GM23338 (cell line): ENCODE measurements at regions not wholly inside any gene's neighbourhood (a gene's known extent, or its start where the extent isn't known, plus 50 kb on each side); places are given as distances from the start of the nearest gene placed in this dataset.
A peak's percentile ranks its signal among the peaks of the same experiment; 100 is the strongest.
"Not testable (repeated sequence)": the region's sequence is repeated elsewhere in the genome, so short reads cannot be mapped to it uniquely, and the experiment has no call there.

Experiments
- ATAC-seq: fragments of 200-7000 bp; cut with Tn5 transposase; 3 replicates; pipeline ENCODE4 v1.9.1; 2020
- DNase-seq: peaks from one replicate; pipeline ENCODE4 v3.0.0-alpha.2; 2015; ENCODE audit warnings: low spot score
- H2AFZ ChIP-seq: fragments of 200-600 bp; sonication (generic); 2 replicates; pipeline ENCODE4 v1.8.0; 2016; ENCODE audit warnings: antibody characterized with exemption, mild to moderate bottlenecking, moderate library complexity
- H3F3A ChIP-seq: fragments of 200-600 bp; sonication (generic); replicated peaks from 2 replicates; pipeline ENCODE4 v1.8.0; 2017; ENCODE audit warnings: antibody characterized with exemption, mixed run types, low read depth
- H3K27ac ChIP-seq: fragments of 200-600 bp; sonication (generic); 2 replicates; pipeline ENCODE4 v1.6.1; 2016; ENCODE audit warnings: low read depth
- H3K27me3 ChIP-seq: fragments of 200-600 bp; sonication (generic); 2 replicates; pipeline ENCODE4 v1.8.0; 2016; ENCODE audit warnings: mild to moderate bottlenecking, mixed run types, moderate library complexity; ENCODE audit not compliant: insufficient read depth
- H3K36me3 ChIP-seq: fragments of 200-600 bp; sonication (generic); 2 replicates; pipeline ENCODE4 v1.8.0; 2016; ENCODE audit warnings: mild to moderate bottlenecking; ENCODE audit not compliant: insufficient read depth
- H3K4me1 ChIP-seq: fragments of 200-600 bp; sonication (generic); 2 replicates; pipeline ENCODE4 v1.8.0; 2016; ENCODE audit warnings: mild to moderate bottlenecking, moderate library complexity; ENCODE audit not compliant: insufficient read depth
- H3K4me2 ChIP-seq: fragments of 200-600 bp; sonication (generic); 2 replicates; pipeline ENCODE4 v1.7.1; 2017; ENCODE audit warnings: mixed run types
- H3K4me3 ChIP-seq: fragments of 200-600 bp; sonication (generic); 2 replicates; pipeline ENCODE4 v1.6.1; 2016; ENCODE audit warnings: mixed run types
- H3K79me2 ChIP-seq: fragments of 200-600 bp; sonication (generic); replicated peaks from 2 replicates; pipeline ENCODE4 v1.8.0; 2017; ENCODE audit warnings: mild to moderate bottlenecking; ENCODE audit not compliant: insufficient read depth
- H3K9me2 ChIP-seq: fragments of 200-600 bp; sonication (generic); 2 replicates; pipeline ENCODE4 v1.8.0; 2017; ENCODE audit not compliant: insufficient read depth
- H4K20me1 ChIP-seq: fragments of 200-600 bp; sonication (generic); replicated peaks from 2 replicates; pipeline ENCODE4 v1.8.0; 2017; ENCODE audit warnings: mild to moderate bottlenecking; ENCODE audit not compliant: insufficient read depth
- H3K27ac Mint-ChIP-seq: 2 replicates; pipeline ENCODE4 v1.8.0; 2020; ENCODE audit warnings: inconsistent platforms, mild to moderate bottlenecking, moderate library complexity, mixed read lengths
- H3K27me3 Mint-ChIP-seq: 3 replicates; pipeline ENCODE4 v1.8.0; 2022; ENCODE audit warnings: low read depth, mild to moderate bottlenecking, moderate library complexity, mixed read lengths, inconsistent platforms; ENCODE audit not compliant: insufficient read depth, poor library complexity
- H3K36me3 Mint-ChIP-seq: 3 replicates; pipeline ENCODE4 v1.8.0; 2021; ENCODE audit warnings: low read depth, mild to moderate bottlenecking, inconsistent platforms, moderate library complexity, mixed read lengths
- H3K4me1 Mint-ChIP-seq: 3 replicates; pipeline ENCODE4 v1.8.0; 2020; ENCODE audit warnings: mild to moderate bottlenecking, inconsistent platforms, mixed read lengths
- H3K4me3 Mint-ChIP-seq: 3 replicates; pipeline ENCODE4 v1.8.0; 2021; ENCODE audit warnings: moderate library complexity, mild to moderate bottlenecking, inconsistent platforms, mixed read lengths
- H3K9me3 Mint-ChIP-seq: 3 replicates; pipeline ENCODE4 v1.8.0; 2020; ENCODE audit warnings: moderate library complexity, mild to moderate bottlenecking, inconsistent platforms, mixed read lengths
- CREB1 ChIP-seq: fragments of 250-450 bp; sonication (Bioruptor Pico); IDR thresholded peaks from 2 replicates; pipeline ENCODE4 v1.5.0; 2020; ENCODE audit warnings: low read depth, mild to moderate bottlenecking, moderate library complexity
- ETS1 ChIP-seq: IDR thresholded peaks from 2 replicates; pipeline ENCODE4 v1.6.1; 2016; ENCODE audit warnings: antibody characterized with exemption
- EZH2 ChIP-seq: fragments of 200-600 bp; sonication (generic); IDR thresholded peaks from one replicate; pipeline ENCODE4 v1.8.0; 2017; ENCODE audit warnings: antibody characterized with exemption, mild to moderate bottlenecking, low read depth; ENCODE audit not compliant: unreplicated experiment
- EZH2phosphoT487 ChIP-seq: fragments of 200-600 bp; sonication (generic); IDR thresholded peaks from one replicate; pipeline ENCODE4 v1.8.1; 2018; ENCODE audit warnings: antibody characterized with exemption; ENCODE audit not compliant: unreplicated experiment
- JUNB ChIP-seq: IDR thresholded peaks from one replicate; pipeline ENCODE4 v1.6.1; 2016; ENCODE audit warnings: antibody characterized with exemption; ENCODE audit not compliant: unreplicated experiment
- NANOG ChIP-seq: IDR thresholded peaks from 2 replicates; pipeline ENCODE4 v1.6.1; 2016; ENCODE audit warnings: antibody characterized with exemption, borderline replicate concordance
- POLR2AphosphoS5 ChIP-seq: IDR thresholded peaks from 2 replicates; pipeline ENCODE4 v1.6.1; 2016; ENCODE audit warnings: antibody characterized with exemption, low read depth
- STAT1 ChIP-seq: IDR thresholded peaks from one replicate; pipeline ENCODE4 v1.6.1; 2016; ENCODE audit warnings: antibody characterized with exemption; ENCODE audit not compliant: unreplicated experiment
- ZNF114 ChIP-seq: fragments of 250-450 bp; sonication (Bioruptor Pico); IDR thresholded peaks from 2 replicates; pipeline ENCODE4 v1.5.0; 2020; ENCODE audit warnings: mild to moderate bottlenecking, moderate library complexity
- ZNF331 ChIP-seq: fragments of 250-450 bp; sonication (Bioruptor Pico); IDR thresholded peaks from 2 replicates; pipeline ENCODE4 v1.5.0; 2020; ENCODE audit warnings: low read depth, mild to moderate bottlenecking, moderate library complexity
- TF ChIP-seq, protein P1 (sequence below): fragments of 250-450 bp; sonication (Bioruptor Pico); IDR thresholded peaks from 2 replicates; pipeline ENCODE4 v1.5.0; 2020; ENCODE audit warnings: mild to moderate bottlenecking, moderate library complexity
- TF ChIP-seq, protein P2 (sequence below): IDR thresholded peaks from one replicate; pipeline ENCODE4 v1.6.1; 2018; ENCODE audit warnings: antibody characterized with exemption; ENCODE audit not compliant: unreplicated experiment

DNA sequence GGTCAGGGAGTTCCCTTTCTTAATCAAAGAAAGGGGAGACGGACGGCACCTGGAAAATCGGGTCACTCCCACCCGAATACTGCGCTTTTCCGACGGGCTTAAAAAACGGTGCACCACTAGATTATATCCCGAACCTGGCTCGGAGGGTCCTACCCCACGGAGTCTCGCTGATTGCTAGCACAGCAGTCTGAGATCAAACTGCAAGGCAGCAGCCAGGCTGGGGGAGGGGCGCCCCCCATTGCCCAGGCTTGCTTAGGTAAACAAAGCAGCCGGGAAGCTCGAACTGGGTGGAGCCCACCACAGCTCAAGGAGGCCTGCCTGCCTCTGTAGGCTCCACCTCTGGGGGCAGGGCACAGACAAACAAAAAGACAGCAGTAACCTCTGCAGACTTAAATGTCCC lies 276.8 kb upstream of the FOXF1 start:
- H3K4me1 Mint-ChIP-seq, H2AFZ ChIP-seq, H3K27ac ChIP-seq, H3K4me3 ChIP-seq, H3K79me2 ChIP-seq, H4K20me1 ChIP-seq, H3K36me3 Mint-ChIP-seq, H3K36me3 ChIP-seq, H3K4me1 ChIP-seq, H3K27me3 Mint-ChIP-seq, DNase-seq, ATAC-seq, H3K9me2 ChIP-seq, H3K27ac Mint-ChIP-seq, H3K27me3 ChIP-seq, H3K4me3 Mint-ChIP-seq, H3F3A ChIP-seq, H3K4me2 ChIP-seq: not testable (repeated sequence)
- H3K9me3 Mint-ChIP-seq, result peaks cover 15% of the 10 kb centered on the region

- Histone ChIP-seq H2AFZ (peak overlapping the region; percentile 94), H3K9me2 (no peaks in the 10 kb centered on the region), H3K36me3 (no peaks in the 10 kb centered on the region), H3K79me2 (no peaks in the 10 kb centered on the region), H3F3A (no peaks in the 10 kb centered on the region), H3K4me2 (no peak overlapping the region), H3K4me1 (peaks cover 19% of the 10 kb centered on the region), H4K20me1 (no peaks in the 10 kb centered on the region), H3K27me3 (no peaks in the 10 kb centered on the region), H3K4me3 (no peak overlapping the region), H3K27ac (no peak overlapping the region)
- DNase-seq (peak; percentile 18), ATAC-seq (no peak; the same call in 2 of the 3 replicates)
- H3K9me3 Mint-ChIP-seq, result no peaks in the 10 kb centered on the region; the same call in 2 of the 3 replicates
- no peak overlapping the region; the same call in 1 of the 2 replicates for H3K27ac Mint-ChIP-seq
- peaks cover 34% of the 10 kb centered on the region for H3K4me1 Mint-ChIP-seq
- H3K36me3 Mint-ChIP-seq, result no peaks in the 10 kb centered on the region
- no peak overlapping the region for H3K4me3 Mint-ChIP-seq
- peaks cover 4% of the 10 kb centered on the region for H3K27me3 Mint-ChIP-seq
- no peak for TF ChIP-seq ZNF114
- no peak for TF ChIP-seq NANOG
- no peak for TF ChIP-seq STAT1
- TF ChIP-seq ZNF331 (CRISPR knock-in tag), result no peak
- TF ChIP-seq EZH2phosphoT487, result no peak
- no peak for TF ChIP-seq EZH2
- TF ChIP-seq ETS1, result no peak
- no peak for TF ChIP-seq JUNB
- TF ChIP-seq, protein P1, sequence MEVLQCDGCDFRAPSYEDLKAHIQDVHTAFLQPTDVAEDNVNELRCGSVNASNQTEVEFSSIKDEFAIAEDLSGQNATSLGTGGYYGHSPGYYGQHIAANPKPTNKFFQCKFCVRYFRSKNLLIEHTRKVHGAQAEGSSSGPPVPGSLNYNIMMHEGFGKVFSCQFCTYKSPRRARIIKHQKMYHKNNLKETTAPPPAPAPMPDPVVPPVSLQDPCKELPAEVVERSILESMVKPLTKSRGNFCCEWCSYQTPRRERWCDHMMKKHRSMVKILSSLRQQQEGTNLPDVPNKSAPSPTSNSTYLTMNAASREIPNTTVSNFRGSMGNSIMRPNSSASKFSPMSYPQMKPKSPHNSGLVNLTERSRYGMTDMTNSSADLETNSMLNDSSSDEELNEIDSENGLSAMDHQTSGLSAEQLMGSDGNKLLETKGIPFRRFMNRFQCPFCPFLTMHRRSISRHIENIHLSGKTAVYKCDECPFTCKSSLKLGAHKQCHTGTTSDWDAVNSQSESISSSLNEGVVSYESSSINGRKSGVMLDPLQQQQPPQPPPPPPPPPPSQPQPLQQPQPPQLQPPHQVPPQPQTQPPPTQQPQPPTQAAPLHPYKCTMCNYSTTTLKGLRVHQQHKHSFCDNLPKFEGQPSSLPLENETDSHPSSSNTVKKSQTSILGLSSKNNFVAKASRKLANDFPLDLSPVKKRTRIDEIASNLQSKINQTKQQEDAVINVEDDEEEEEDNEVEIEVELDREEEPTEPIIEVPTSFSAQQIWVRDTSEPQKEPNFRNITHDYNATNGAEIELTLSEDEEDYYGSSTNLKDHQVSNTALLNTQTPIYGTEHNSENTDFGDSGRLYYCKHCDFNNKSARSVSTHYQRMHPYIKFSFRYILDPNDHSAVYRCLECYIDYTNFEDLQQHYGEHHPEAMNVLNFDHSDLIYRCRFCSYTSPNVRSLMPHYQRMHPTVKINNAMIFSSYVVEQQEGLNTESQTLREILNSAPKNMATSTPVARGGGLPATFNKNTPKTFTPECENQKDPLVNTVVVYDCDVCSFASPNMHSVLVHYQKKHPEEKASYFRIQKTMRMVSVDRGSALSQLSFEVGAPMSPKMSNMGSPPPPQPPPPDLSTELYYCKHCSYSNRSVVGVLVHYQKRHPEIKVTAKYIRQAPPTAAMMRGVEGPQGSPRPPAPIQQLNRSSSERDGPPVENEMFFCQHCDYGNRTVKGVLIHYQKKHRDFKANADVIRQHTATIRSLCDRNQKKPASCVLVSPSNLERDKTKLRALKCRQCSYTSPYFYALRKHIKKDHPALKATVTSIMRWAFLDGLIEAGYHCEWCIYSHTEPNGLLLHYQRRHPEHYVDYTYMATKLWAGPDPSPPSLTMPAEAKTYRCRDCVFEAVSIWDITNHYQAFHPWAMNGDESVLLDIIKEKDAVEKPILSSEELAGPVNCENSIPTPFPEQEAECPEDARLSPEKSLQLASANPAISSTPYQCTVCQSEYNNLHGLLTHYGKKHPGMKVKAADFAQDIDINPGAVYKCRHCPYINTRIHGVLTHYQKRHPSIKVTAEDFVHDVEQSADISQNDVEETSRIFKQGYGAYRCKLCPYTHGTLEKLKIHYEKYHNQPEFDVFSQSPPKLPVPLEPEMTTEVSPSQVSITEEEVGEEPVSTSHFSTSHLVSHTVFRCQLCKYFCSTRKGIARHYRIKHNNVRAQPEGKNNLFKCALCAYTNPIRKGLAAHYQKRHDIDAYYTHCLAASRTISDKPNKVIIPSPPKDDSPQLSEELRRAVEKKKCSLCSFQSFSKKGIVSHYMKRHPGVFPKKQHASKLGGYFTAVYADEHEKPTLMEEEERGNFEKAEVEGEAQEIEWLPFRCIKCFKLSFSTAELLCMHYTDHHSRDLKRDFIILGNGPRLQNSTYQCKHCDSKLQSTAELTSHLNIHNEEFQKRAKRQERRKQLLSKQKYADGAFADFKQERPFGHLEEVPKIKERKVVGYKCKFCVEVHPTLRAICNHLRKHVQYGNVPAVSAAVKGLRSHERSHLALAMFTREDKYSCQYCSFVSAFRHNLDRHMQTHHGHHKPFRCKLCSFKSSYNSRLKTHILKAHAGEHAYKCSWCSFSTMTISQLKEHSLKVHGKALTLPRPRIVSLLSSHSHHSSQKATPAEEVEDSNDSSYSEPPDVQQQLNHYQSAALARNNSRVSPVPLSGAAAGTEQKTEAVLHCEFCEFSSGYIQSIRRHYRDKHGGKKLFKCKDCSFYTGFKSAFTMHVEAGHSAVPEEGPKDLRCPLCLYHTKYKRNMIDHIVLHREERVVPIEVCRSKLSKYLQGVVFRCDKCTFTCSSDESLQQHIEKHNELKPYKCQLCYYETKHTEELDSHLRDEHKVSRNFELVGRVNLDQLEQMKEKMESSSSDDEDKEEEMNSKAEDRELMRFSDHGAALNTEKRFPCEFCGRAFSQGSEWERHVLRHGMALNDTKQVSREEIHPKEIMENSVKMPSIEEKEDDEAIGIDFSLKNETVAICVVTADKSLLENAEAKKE (CRISPR knock-in tag), result no peak
- no peak for TF ChIP-seq POLR2AphosphoS5
- no peak for TF ChIP-seq CREB1 (CRISPR knock-in tag)
- TF ChIP-seq, protein P2, sequence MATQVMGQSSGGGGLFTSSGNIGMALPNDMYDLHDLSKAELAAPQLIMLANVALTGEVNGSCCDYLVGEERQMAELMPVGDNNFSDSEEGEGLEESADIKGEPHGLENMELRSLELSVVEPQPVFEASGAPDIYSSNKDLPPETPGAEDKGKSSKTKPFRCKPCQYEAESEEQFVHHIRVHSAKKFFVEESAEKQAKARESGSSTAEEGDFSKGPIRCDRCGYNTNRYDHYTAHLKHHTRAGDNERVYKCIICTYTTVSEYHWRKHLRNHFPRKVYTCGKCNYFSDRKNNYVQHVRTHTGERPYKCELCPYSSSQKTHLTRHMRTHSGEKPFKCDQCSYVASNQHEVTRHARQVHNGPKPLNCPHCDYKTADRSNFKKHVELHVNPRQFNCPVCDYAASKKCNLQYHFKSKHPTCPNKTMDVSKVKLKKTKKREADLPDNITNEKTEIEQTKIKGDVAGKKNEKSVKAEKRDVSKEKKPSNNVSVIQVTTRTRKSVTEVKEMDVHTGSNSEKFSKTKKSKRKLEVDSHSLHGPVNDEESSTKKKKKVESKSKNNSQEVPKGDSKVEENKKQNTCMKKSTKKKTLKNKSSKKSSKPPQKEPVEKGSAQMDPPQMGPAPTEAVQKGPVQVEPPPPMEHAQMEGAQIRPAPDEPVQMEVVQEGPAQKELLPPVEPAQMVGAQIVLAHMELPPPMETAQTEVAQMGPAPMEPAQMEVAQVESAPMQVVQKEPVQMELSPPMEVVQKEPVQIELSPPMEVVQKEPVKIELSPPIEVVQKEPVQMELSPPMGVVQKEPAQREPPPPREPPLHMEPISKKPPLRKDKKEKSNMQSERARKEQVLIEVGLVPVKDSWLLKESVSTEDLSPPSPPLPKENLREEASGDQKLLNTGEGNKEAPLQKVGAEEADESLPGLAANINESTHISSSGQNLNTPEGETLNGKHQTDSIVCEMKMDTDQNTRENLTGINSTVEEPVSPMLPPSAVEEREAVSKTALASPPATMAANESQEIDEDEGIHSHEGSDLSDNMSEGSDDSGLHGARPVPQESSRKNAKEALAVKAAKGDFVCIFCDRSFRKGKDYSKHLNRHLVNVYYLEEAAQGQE, result no peak
Measured at GRCh38 chr16:86239381-86239780, 270.9 kb upstream of the FOXF1 start.
